ENCODE measurements at regions not wholly inside any gene's neighbourhood (a gene's known extent, or its start where the extent isn't known, plus 50 kb on each side); places are given as distances from the start of the nearest gene placed in this dataset.

DNA sequence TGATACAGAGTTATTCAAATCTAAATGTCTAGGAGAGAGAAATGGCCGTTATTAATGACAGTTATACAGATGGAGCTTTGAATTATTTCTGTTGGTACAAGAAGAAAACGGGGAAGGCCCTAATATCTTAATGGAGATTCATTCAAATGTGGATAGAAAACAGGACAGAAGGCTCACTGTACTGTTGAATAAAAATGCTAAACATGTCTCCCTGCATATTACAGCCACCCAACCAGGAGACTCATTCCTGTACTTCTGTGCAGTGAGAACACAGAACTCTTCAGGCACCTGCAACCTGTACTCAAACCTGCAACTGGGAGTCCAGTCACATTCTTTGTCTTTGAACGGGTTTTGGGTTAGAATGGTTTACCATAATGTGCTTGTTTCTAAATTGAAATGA is 403.2 kb downstream of the DAD1 start:
- DNase-seq (ENCODE audit: low read depth, low spot score): no peak
- CTCF ChIA-PET: interaction anchor here (1.0 to 10.1 kb wide), 10 partner anchors 9 to 891 kb away, joined by 3 to 71 read pairs (median 5); no protein-coding TSS in a partner anchor
- TF ChIP-seq, protein P1, sequence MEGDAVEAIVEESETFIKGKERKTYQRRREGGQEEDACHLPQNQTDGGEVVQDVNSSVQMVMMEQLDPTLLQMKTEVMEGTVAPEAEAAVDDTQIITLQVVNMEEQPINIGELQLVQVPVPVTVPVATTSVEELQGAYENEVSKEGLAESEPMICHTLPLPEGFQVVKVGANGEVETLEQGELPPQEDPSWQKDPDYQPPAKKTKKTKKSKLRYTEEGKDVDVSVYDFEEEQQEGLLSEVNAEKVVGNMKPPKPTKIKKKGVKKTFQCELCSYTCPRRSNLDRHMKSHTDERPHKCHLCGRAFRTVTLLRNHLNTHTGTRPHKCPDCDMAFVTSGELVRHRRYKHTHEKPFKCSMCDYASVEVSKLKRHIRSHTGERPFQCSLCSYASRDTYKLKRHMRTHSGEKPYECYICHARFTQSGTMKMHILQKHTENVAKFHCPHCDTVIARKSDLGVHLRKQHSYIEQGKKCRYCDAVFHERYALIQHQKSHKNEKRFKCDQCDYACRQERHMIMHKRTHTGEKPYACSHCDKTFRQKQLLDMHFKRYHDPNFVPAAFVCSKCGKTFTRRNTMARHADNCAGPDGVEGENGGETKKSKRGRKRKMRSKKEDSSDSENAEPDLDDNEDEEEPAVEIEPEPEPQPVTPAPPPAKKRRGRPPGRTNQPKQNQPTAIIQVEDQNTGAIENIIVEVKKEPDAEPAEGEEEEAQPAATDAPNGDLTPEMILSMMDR (IDR thresholded peaks at IDR 0.05; ENCODE audit: insufficient read depth, low read length, missing control alignments): no peak
- H3K4me3 ChIP-seq (ENCODE audit: low read depth, low read length): no peak overlapping the region
- POLR2A ChIA-PET: no interaction called here

DNA sequence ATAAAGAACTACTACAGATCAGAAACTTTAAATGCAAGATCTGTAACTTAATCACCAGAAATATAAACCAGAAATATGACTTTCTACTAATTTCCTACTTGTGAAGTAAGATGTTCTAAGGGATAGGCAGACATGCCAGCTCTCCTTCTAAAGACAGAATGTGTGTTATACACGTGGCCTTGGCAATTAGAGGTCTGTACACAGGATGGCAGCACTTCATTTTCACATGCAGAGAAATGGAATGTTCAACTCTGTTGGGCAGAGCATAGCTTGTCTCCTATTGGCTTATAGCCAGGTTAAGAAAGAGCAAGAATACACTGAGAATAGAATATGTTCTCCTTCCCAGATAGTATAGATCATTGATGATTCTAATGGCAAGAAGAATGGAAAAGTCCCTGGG is 403.8 kb downstream of the DAD1 start:
- TF ChIP-seq, protein P1 (IDR thresholded peaks at IDR 0.05; ENCODE audit: insufficient read depth, low read length, missing control alignments): no peak
- DNase-seq (ENCODE audit: low read depth, low spot score): no peak
- CTCF ChIA-PET: interaction anchor here (0.7 to 10.1 kb wide), 11 partner anchors 10 to 892 kb away, joined by 3 to 71 read pairs (median 5); no protein-coding TSS in a partner anchor
- H3K4me3 ChIP-seq (ENCODE audit: low read depth, low read length): no peak overlapping the region
- POLR2A ChIA-PET: no interaction called here

DNA sequence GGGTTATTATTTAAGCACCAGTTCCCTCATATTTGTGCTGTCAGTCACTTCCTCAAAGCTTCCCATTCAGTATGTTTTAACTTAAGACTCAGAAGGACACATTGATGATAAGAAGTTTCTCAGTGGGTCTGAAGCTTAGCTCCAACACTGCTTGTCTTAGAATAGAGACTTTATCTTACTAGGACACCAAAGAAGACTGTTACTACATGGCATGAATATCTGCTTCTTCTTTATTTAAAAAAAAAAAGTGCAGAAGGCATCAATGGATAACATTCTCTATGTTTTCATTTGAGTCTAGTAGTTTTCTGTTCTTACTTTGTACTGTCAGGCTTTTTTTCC is 404.2 kb downstream of the DAD1 start:
- DNase-seq (ENCODE audit: low read depth, low spot score): no peak
- TF ChIP-seq, protein P1 (IDR thresholded peaks at IDR 0.05; ENCODE audit: insufficient read depth, low read length, missing control alignments): no peak
- H3K4me3 ChIP-seq (ENCODE audit: low read depth, low read length): no peak overlapping the region
- ChIA-PET CTCF (interaction anchor here (0.7 to 10.1 kb wide), 10 partner anchors 13 to 892 kb away, joined by 3 to 71 read pairs (median 5); no protein-coding TSS in a partner anchor), POLR2A (no interaction called here)

DNA sequence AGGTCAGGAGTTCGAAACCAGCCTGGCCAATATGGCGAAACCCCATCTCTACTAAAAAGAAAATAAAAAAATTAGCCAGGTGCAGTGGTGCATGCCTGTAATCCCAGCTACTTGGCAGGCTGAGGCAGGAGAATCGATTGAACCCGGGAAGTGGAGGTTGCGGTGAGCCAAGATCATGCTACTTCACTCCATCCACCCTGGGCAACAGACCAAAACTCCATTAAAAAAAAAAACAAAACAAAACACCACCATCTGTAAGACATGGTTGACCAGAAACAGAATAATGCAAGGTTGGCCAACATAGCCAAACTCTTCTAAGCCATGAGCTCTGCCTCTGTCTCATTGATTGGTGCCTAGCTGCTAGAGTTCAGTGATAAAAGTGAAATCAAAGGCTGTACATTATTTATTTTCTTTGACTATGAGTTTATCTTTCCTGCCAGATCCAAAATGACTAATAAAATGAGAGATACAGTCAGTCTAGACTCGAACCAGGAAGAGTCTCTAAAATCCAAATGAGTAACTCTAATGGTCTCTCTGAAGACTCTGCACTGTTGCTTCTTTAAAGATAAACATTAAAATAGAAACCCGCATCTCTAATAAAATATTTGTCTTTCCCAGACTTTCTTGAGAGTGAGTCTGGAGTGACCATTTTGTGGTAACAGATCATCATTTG is 404.7 kb downstream of the DAD1 start:
- CTCF ChIA-PET: interaction anchor here (0.7 to 10.1 kb wide), 5 partner anchors 17 to 190 kb away, joined by 3 to 71 read pairs (median 5); no protein-coding TSS in a partner anchor
- POLR2A ChIA-PET: no interaction called here
- TF ChIP-seq, protein P1 (IDR thresholded peaks at IDR 0.05; ENCODE audit: insufficient read depth, low read length, missing control alignments): no peak
- H3K4me3 ChIP-seq (ENCODE audit: low read depth, low read length): no peak overlapping the region
- no peak for DNase-seq (ENCODE audit: low read depth, low spot score)

DNA sequence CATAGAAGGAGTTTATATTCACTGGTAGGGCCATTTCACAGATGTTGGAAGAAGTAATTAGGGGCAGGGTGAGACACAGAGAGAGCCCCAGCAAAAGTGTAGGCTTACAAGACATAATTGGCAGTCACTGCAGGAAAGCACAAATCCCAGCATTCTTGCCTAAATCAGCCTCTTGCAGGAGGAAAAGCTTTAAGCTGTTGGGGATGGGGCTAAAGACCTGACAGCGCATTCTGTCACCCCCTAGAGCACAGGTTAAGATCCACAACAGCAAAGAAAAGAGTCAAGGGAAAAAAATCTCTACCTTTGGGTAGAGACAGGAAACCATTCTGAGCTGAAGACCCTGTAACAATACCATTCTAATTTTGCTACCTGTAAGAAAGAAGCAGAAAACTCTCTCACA is 409.0 kb downstream of the DAD1 start:
- TF ChIP-seq, protein P1 (IDR thresholded peaks at IDR 0.05; ENCODE audit: insufficient read depth, low read length, missing control alignments): no peak
- H3K4me3 ChIP-seq (ENCODE audit: low read depth, low read length): no peak overlapping the region
- ChIA-PET CTCF (interaction anchor here (1.1 to 10.1 kb wide), 4 partner anchors 15 to 85 kb away, joined by 3 to 71 read pairs (median 16); no protein-coding TSS in a partner anchor), POLR2A (no interaction called here)
- DNase-seq (ENCODE audit: low read depth, low spot score): no peak

DNA sequence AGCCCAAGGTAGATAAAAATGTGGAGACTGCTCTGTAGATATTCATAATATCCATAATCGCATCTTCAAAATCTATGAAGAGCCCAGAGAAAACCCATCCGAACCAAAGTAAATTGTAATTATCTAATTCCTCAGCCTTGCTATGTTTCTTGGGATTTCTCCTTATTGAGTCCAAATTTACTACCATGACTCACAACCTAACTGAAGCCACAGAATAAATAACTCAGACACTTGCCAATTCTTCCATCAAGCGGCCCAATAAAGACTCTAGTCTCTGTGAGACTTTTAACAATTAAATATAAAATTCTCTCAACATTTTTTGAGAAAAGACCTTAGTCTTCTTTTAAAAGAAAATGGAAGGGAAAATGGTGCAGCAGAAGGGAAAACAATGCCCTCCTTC is 409.8 kb downstream of the DAD1 start:
- TF ChIP-seq, protein P1 (IDR thresholded peaks at IDR 0.05; ENCODE audit: insufficient read depth, low read length, missing control alignments): no peak
- POLR2A ChIA-PET: no interaction called here
- CTCF ChIA-PET: interaction anchor here (3.3 to 10.1 kb wide), 3 partner anchors 15 to 23 kb away, joined by 9 to 71 read pairs (median 22); no protein-coding TSS in a partner anchor
- no peak overlapping the region for H3K4me3 ChIP-seq (ENCODE audit: low read depth, low read length)
- no peak for DNase-seq (ENCODE audit: low read depth, low spot score)
